Neural cell (in vitro differentiated cells): ENCODE measurements at regions not wholly inside any gene's neighbourhood (a gene's known extent, or its start where the extent isn't known, plus 50 kb on each side); places are given as distances from the start of the nearest gene placed in this dataset.

Source experiments
- CTCF ChIP-seq: fragments of 450-650 bp; IDR thresholded peaks from 2 replicates; pipeline ENCODE4 v1.5.1; 2014; ENCODE audit warnings: antibody characterized with exemption, mild to moderate bottlenecking, moderate library complexity; ENCODE audit not compliant: poor library complexity, severe bottlenecking
- EP300 ChIP-seq: fragments of 450-650 bp; conservative IDR thresholded peaks from 2 replicates; pipeline ENCODE4 v1.6.1; 2014; ENCODE audit warnings: antibody characterized with exemption, mild to moderate bottlenecking, moderate library complexity; ENCODE audit not compliant: poor library complexity, severe bottlenecking

GRCh38 chr7:15130666-15131541 lies 228.4 kb upstream of the DGKB start:
- TF ChIP-seq EP300: no peak
- TF ChIP-seq CTCF: no peak
